DND-41 (cell line): ENCODE measurements at regions not wholly inside any gene's neighbourhood (a gene's known extent, or its start where the extent isn't known, plus 50 kb on each side); places are given as distances from the start of the nearest gene placed in this dataset.

Experiments used
- ATAC-seq: fragments of 200-7000 bp; cut with Tn5 transposase; 3 replicates; pipeline ENCODE4 v1.9.1; 2021; ENCODE audit warnings: low read depth; ENCODE audit not compliant: insufficient read depth
- DNase-seq: peaks from one replicate; pipeline ENCODE4 v3.0.0-alpha.2; 2020
- H2AFZ ChIP-seq: 2 replicates; pipeline ENCODE4 v1.6.0; 2012; ENCODE audit warnings: low read depth, low read length
- H3K27ac ChIP-seq: 2 replicates; pipeline ENCODE4 v1.5.1; 2012; ENCODE audit warnings: low read length, inconsistent platforms
- H3K27me3 ChIP-seq: fragments of 200-600 bp; sonication (generic); 2 replicates; pipeline ENCODE4 v1.6.0; 2012; ENCODE audit warnings: low read length, mild to moderate bottlenecking, inconsistent platforms; ENCODE audit not compliant: insufficient read depth, poor library complexity
- H3K36me3 ChIP-seq: 2 replicates; pipeline ENCODE4 v1.5.1; 2012; ENCODE audit warnings: low read length, inconsistent platforms; ENCODE audit not compliant: insufficient read depth
- H3K4me1 ChIP-seq: 2 replicates; pipeline ENCODE4 v1.5.1; 2012; ENCODE audit warnings: mild to moderate bottlenecking, low read length; ENCODE audit not compliant: insufficient read depth
- H3K4me2 ChIP-seq: 2 replicates; pipeline ENCODE4 v1.6.0; 2012; ENCODE audit warnings: mild to moderate bottlenecking, moderate library complexity, low read length, inconsistent platforms; ENCODE audit not compliant: insufficient read depth
- H3K4me3 ChIP-seq, 2 experiments: fragments of 200-600 bp in 1 of 2; shearing (Covaris generic) in 1 of 2; 2 replicates each; pipeline ENCODE4 v1.5.1; 2012 to 2016; ENCODE audit warnings: inconsistent platforms in 2 of 2, low read length in 2 of 2, mild to moderate bottlenecking in 2 of 2, low read depth in 1 of 2, moderate library complexity in 1 of 2
- H3K79me2 ChIP-seq: 2 replicates; pipeline ENCODE4 v1.6.0; 2012; ENCODE audit warnings: low read length, inconsistent platforms; ENCODE audit not compliant: insufficient read depth
- H3K9ac ChIP-seq: 2 replicates; pipeline ENCODE4 v1.6.0; 2012; ENCODE audit warnings: low read depth, mild to moderate bottlenecking, inconsistent platforms, low read length, moderate library complexity
- H3K9me3 ChIP-seq: 2 replicates; pipeline ENCODE4 v1.5.1; 2012; ENCODE audit warnings: low read length, moderate library complexity, mild to moderate bottlenecking, inconsistent platforms; ENCODE audit not compliant: insufficient read depth, severe bottlenecking
- H4K20me1 ChIP-seq: 2 replicates; pipeline ENCODE4 v1.6.0; 2012; ENCODE audit warnings: low read length; ENCODE audit not compliant: insufficient read depth
- CTCF ChIP-seq: IDR thresholded peaks from 2 replicates; pipeline ENCODE4 v1.5.1; 2012; ENCODE audit warnings: borderline replicate concordance, low read length, moderate library complexity, mild to moderate bottlenecking; ENCODE audit not compliant: poor library complexity, severe bottlenecking; ENCODE audit errors: extremely low read depth
- EZH2 ChIP-seq: IDR thresholded peaks from 3 replicates; pipeline ENCODE4 v1.6.1; 2012; ENCODE audit warnings: borderline replicate concordance, low read depth, mild to moderate bottlenecking, moderate library complexity, low read length, inconsistent platforms; ENCODE audit not compliant: severe bottlenecking

- H3K4me3 ChIP-seq, result no peak overlapping the region
- ATAC-seq (no peak), DNase-seq (no peak)
- H3K4me1 ChIP-seq, result no peaks in the 10 kb centered on the region
- no peaks in the 10 kb centered on the region for H3K79me2 ChIP-seq
- H3K36me3 ChIP-seq, result no peaks in the 10 kb centered on the region
- no peak overlapping the region for H3K9ac ChIP-seq
- H2AFZ ChIP-seq, result no peak overlapping the region
- no peaks in the 10 kb centered on the region for H4K20me1 ChIP-seq
- H3K4me2 ChIP-seq, result no peak overlapping the region
- H3K27ac ChIP-seq, result no peak overlapping the region
- TF ChIP-seq CTCF (no peak), EZH2 (no peak)
- no peaks in the 10 kb centered on the region for H3K9me3 ChIP-seq
- no peaks in the 10 kb centered on the region for H3K27me3 ChIP-seq
Observed at GRCh38 chr1:218695525-218695924, 350.4 kb downstream of the TGFB2 start.

GRCh38 chr1:218698141-218698540 is 353.0 kb downstream of the TGFB2 start:
- H3K27me3 ChIP-seq, result no peaks in the 10 kb centered on the region
- TF ChIP-seq EZH2, result no peak
- TF ChIP-seq CTCF, result no peak
- H3K79me2 ChIP-seq, result no peaks in the 10 kb centered on the region
- no peak overlapping the region for H3K4me2 ChIP-seq
- H3K4me3 ChIP-seq, result no peak overlapping the region
- H2AFZ ChIP-seq, result no peak overlapping the region
- no peak overlapping the region for H3K9ac ChIP-seq
- no peak for ATAC-seq
- H3K9me3 ChIP-seq, result no peaks in the 10 kb centered on the region
- no peaks in the 10 kb centered on the region for H4K20me1 ChIP-seq
- DNase-seq, result no peak
- H3K4me1 ChIP-seq, result no peaks in the 10 kb centered on the region
- no peak overlapping the region for H3K27ac ChIP-seq
- no peaks in the 10 kb centered on the region for H3K36me3 ChIP-seq

- Histone ChIP-seq H3K9me3 (no peaks in the 10 kb centered on the region), H3K4me3 (no peak overlapping the region), H3K79me2 (no peaks in the 10 kb centered on the region), H2AFZ (no peak overlapping the region), H3K36me3 (no peaks in the 10 kb centered on the region), H3K4me2 (no peak overlapping the region), H3K9ac (no peak overlapping the region), H3K27ac (no peak overlapping the region), H3K4me1 (no peaks in the 10 kb centered on the region), H3K27me3 (no peaks in the 10 kb centered on the region), H4K20me1 (no peaks in the 10 kb centered on the region)
- no peak for TF ChIP-seq EZH2
- no peak for TF ChIP-seq CTCF
- DNase-seq (no peak), ATAC-seq (no peak)
Observed at GRCh38 chr1:218699421-218699820, 354.3 kb downstream of the TGFB2 start.

DNA sequence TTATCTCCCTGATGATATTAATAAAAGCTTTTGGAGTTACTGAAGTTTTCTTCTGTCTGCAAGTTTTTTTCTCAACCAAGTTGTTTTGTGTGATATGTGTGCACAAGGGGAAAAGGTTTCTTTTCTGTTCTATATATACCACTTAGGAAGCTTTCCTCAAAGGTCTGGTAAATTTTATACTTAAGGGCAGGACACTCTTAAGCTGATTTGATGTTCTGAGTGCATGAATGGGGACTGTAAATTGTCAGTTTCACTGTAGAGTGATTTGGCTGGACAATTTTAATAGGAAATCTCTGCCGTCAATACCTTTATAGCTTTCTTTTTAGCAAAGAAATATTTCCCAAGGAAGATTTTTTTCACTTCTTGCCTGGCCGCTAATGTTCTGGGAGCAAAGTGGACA is 354.7 kb downstream of the TGFB2 start:
- Histone ChIP-seq H3K36me3 (no peaks in the 10 kb centered on the region), H3K4me3 (no peak overlapping the region), H3K79me2 (no peaks in the 10 kb centered on the region), H3K4me2 (no peak overlapping the region), H2AFZ (no peak overlapping the region), H3K27ac (no peak overlapping the region), H4K20me1 (no peaks in the 10 kb centered on the region), H3K9me3 (no peaks in the 10 kb centered on the region), H3K27me3 (no peaks in the 10 kb centered on the region), H3K9ac (no peak overlapping the region), H3K4me1 (no peaks in the 10 kb centered on the region)
- no peak for DNase-seq
- ATAC-seq, result no peak
- TF ChIP-seq EZH2, result no peak
- TF ChIP-seq CTCF, result no peak
